ENCODE measurements at regions not wholly inside any gene's neighbourhood (a gene's known extent, or its start where the extent isn't known, plus 50 kb on each side); places are given as distances from the start of the nearest gene placed in this dataset.

DNA sequence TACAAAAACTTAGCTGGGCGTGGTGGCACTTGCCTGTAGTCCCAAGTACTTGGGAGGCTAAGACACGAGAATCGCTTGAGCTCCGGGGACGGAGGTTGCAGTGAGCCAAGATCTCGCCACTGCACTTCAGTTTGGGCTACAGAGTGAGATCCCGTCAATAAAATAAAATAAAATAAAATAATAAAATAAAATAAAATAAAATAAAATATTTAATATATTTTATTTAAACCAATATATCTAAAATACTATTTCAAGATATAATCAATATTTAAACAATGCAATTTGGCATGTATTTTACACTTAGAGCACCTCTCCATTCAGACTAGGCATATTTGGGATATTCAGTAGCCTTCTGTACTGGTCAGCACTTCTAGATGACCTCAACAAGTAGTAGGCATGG is 142.1 kb downstream of the FOXA2 start:
- FAIRE-seq: no peak
- no peak for DNase-seq (ENCODE audit: insufficient read length, low spot score)

DNA sequence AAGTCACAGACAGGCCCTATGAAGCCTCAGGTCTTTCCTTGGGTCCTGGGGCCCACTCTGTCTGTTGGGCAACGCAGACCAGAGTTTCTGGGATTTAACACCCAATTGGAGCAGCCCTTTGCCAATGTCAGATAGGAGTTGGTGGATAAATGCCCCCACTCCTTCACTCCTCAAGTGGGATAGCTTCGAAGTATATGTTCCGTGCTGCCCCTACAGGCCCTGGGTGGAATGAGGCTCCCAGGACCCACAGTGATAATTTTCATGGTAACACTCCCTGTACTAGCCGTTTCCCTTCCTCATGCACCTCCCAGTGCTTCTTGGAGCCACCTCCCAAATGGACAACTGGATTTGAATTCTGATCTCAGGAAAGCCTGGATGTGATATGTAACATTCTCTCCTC is 145.4 kb downstream of the FOXA2 start:
- FAIRE-seq (no peak), DNase-seq (ENCODE audit: insufficient read length, low spot score) (no peak)

DNA sequence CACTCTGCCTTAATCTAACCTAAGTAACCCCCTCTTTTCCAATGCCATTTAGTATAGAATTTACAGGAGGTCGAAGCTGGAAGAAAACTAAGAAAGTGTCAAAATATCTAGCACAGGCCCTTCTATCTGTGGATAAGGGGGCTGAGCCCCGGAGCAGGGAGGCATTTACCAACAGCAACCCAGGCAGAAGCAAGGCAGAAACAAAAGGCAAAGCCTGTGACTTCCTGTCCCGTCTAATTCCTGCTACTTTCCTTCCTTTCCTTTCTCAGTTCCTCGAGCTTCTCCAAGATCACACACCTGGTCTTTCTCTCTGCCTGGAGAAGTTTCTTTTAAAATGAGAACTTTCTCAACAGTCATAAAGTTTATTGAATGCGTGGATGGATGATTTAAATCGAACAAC is 146.0 kb downstream of the FOXA2 start:
- DNase-seq (ENCODE audit: insufficient read length, low spot score) (no peak), FAIRE-seq (no peak)

DNA sequence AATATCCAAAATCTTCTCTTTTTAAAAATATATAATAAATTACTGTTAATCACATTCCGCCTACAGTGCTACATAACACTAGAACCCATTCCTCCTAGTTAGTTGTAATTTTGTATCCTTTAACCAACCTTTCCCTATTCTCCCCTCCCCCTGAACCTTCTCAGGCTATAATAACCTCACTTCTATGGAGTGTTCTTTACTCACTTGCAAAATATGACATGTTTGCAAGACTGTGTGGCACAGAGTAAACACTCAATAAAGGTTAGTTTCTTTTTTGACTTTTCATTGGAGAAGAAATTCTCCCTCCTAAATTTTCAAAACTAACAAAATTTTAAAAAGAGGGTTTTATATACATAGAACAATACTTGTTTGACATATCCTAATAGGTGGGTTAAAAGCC is 147.0 kb downstream of the FOXA2 start:
- DNase-seq (ENCODE audit: insufficient read length, low spot score): no peak
- FAIRE-seq: no peak

DNA sequence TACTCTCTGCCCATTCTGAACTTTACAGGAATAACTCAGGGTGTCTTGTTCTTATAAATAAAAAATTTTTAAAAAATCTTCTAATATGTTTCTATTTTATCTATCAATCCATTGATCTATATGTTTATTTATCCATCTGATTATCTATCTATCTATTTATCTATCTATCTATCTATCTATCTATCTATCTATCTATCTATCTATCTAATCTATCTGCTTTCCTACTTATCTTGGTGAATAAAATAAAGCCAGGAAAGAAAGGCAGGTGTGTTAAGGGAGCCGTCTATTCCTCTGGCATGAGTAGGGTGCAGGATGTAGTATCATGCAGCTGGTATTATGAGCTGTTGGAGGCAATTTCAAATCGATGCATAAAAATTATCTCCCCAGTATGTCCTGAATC is 153.0 kb downstream of the FOXA2 start:
- DNase-seq (ENCODE audit: insufficient read length, low spot score) (no peak), FAIRE-seq (no peak)

DNA sequence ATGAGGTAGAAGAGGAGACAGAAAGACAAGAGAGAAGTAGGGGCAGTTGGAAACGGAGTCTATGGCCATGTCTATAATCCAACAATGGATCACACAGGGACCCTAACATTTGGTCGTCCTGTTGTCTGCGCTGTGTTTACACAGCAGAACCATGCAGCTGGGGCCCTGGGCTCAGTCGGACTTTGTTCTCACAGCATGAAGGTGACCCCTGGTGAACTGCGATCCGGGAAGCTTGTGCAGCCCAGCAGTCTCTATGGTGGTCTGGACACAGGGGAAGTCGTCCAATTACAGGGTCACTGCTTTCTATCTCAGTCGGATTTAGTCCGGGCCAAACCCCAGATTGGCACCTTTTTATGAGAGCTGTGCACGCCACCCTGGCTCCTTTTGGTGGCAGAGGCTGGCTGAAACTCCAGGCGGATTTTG is 153.6 kb downstream of the FOXA2 start:
- no peak for FAIRE-seq
- no peak for DNase-seq (ENCODE audit: insufficient read length, low spot score)

DNA sequence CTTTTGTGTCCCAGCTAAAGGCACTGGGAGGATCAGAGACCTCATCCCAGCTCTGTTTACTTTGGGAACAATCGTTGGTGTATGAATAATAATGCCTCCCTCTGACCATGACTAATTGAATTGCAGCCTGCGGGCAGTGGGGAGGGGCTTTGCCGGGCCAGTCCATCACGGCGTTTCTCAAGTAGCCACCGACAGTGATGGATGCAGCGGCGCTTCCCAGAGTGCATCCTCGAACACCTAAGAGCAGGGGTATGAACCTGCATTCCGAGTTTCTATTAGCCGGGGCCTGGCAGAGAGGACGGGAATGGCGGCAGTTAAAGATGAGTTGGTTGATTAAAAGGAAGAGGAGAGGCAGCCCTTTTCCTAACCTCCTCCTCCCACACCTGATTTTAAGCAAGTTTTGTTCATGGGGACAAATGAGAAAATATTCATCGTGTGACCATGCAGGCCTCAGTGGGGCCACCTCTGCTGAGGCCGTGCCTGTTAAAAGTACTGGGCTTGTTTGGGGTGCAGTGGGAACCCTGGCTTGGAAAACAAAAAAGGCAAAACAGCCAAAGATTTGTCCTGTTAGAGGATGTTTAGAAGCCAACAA is 154.1 kb downstream of the FOXA2 start:
- no peak for DNase-seq (ENCODE audit: insufficient read length, low spot score)
- FAIRE-seq: no peak

DNA sequence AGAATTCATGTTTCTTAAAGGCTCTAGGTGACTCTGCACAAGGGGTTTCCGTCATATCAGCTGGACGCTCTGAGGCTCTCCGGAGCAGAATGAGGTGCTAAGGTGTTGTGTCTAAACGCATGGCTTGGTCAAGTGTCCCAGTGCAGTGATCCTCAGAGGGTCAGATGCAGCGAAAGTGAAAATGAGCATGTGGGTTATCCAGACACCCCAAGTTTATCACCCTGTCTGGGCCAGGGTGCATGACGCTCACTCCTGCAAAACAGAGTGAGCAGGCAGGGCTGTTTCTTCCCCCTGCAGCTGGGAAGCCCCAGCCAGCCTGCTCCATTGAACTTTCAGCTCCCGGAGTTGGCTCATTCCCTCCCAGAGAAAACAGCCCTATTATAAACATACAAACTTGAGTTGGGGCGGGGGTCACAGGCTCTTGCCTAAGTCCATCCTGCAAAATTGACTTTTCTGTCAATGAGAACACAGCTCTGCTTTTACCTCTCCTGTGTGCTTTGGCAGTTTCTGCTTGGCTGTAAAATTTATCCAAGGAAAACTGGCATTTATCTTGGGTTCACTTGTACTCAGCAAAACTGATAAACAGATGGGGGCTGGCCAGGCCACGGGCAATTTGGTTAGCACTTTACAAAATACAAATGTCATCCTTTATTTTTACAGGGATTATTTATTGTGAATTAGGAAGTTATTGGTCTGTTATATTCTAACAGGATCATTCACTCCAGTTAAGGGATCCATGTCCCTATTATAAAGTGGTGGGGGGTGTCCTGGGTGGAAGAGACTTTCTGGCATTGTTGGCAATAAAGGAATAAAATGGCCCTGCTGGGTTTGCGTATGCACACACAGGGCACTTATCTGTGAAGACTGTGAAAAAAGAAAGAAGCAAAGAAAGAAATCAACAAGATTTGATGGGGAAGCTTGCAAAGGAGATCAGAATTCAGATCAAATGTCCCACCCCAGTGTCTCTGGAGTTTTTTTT is 154.9 kb downstream of the FOXA2 start:
- DNase-seq (ENCODE audit: insufficient read length, low spot score) (no peak), FAIRE-seq (no peak)

DNA sequence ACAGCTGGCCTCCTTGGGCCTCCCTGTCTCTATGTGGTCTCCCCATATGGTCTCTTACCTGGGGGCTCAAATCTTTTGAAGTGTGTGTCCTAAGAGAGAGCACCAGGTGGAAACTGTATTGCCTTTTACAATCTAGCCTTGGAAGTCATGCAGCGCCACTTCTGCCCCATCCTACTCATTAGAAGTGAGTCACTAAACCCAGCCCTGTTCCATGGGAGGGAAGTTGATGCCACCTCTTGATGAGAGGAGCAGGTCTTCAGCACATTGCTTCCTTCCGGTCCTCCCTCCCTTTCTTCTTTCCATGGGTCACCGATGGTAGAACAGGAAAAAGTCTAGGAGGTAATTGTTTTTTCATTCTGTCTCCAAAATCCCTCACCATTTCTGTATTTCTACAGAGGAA is 156.3 kb downstream of the FOXA2 start:
- FAIRE-seq (no peak), DNase-seq (ENCODE audit: insufficient read length, low spot score) (no peak)

DNA sequence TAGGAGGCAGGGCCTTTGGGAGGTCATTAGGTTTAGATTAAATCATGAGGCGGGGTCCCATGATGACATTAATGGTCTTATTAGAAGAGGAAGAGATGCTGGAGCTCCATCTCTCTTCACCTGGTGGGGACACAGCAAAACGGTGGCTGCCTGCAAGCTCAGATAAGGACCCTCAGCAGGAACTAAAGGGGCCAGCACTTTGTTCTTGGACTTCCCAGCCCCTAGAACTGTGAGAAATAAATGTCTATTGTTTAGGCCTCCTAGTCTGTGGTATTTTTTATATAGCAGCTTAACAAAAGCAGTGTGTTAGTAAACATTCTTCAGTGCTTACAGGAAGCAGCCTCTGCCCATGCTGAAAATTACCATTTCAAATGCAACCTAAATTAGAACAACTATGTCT is 157.6 kb downstream of the FOXA2 start:
- FAIRE-seq (no peak), DNase-seq (ENCODE audit: insufficient read length, low spot score) (no peak)

DNA sequence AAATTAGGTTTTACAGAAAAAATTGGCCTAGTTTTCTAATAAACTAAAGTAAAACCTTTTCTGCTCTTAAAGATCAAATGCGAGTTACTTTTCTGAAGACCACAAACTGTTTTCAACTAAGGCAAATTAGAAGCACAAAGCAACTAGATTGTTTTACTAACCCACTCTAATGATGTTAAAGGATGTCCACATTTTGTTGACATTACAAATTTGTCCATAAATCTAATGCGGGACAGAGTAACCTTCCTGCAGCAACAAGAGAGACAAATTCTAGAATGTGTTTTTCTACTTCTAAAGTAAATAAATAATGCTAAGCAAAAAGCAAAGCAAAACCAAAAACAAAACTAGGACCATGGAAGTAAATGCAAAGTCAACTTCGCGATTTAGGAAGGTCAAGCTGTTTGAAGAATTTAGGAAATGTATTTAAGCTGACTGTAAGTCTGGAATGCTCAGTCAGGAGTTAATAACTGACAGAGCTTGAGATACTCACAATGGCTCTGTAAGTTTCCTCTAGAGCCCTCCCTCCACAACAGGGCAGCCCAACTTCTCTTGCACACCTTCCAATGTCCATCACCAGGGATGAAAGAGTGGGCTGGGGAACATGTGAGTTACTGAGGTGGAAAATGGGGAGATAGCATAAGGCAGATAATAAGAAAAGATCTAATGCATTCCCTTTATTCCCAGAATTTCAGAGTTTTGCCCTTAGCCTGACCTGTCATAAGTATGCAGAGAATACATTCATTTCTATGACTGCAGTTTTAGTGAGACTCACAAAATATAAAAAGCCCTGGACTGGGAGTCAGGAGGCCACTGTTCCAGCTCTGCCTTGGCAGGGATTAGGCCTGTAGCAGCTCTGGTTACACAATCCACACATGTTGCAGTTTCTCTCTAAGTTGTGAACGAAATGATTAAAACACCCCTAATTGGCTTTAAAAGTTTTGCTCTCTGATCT is 158.8 kb downstream of the FOXA2 start:
- FAIRE-seq: no peak
- DNase-seq (ENCODE audit: insufficient read length, low spot score): no peak

DNA sequence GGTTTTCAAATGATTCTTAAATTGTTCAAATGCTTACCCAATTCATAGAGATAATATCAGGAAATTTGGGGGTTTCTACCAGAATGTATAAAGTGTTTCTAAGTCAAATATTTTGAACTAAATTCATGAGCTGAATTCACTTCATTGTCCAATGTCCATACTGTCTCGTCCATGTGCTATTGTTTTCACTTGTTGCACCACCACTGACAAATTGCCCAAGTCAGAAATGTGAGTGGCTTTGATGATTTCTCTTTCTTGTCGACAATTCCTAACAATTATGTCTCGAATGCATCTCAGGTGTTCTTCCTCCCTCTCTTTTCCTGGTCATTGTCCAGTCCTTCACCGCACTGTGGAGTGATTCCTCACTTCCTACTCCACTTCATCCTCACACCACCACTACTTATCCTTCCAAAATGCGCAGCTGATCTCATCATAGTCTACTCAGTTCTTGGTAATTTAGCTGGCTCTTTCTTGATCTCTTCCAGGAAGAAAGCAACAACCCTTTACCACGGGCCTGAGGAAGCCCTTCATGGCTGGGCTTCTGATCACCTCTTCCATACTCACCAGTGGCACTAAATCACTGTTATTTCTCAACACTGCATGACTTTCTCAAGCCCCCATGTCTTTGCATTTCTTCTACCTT is 161.1 kb downstream of the FOXA2 start:
- FAIRE-seq (no peak), DNase-seq (ENCODE audit: insufficient read length, low spot score) (no peak)

DNA sequence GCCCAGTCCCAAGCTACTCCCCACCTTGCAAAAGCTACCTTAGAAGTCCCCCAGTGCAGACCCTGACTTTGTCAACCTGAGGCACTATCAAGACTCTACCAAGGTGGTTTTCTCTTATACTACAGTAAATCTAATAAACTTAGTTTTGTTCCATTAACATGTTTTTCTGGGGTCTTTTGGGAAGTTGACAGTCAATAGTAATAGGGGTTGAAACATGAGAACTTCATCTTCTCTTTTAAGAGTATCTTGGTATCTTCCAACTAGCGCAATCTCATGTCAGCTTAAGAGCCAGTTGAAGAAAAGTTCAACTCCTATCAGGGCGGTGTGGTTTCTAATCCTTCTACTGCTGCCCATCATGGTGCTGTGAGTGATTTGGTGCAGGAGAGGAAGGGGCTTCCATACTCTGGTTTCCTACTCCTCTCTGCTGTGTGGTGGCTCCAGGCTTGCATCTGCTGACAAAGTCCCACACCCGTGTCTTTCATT is 164.2 kb downstream of the FOXA2 start:
- FAIRE-seq (no peak), DNase-seq (ENCODE audit: insufficient read length, low spot score) (no peak)

DNA sequence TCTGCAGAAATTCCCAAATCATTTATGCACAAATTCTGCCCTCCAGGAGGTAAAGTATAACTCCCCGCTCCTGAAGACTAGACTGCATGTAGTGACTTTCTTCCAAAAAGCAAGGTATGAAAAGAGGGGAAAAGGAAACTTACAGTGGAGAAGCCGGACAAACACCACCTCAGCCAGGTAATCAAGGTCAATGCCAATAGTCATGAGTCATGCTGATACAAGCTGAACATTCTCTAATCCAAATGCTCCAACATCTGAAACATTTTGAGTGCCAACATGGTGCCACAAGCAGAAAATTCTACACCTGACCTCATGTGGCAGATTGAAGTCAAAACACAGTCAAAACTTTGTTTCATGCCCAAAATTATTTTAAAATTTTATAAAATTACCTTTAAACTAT is 165.6 kb downstream of the FOXA2 start:
- FAIRE-seq (no peak), DNase-seq (ENCODE audit: insufficient read length, low spot score) (no peak)

DNA sequence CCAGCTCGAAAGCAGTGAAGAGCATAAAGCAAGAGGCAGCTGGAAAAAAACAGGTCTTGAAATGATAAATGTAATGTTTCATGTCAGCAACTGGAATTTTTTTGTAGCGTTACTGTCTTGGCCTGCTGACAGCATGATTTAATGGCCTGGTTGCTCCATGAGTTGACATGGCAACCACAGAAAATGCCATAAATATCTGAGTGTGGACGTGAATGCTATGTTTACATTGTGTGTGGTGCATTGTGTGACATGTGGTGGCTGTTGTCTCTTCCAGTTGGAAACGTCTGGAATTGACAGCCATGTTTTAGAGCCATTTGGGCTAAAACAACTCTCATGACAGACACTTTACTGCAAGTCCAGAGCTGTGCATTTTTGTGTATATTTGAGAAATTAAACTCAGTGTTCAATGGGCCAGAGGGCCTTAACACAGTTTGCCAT is 170.0 kb downstream of the FOXA2 start:
- no peak for FAIRE-seq
- DNase-seq (ENCODE audit: insufficient read length, low spot score): no peak

DNA sequence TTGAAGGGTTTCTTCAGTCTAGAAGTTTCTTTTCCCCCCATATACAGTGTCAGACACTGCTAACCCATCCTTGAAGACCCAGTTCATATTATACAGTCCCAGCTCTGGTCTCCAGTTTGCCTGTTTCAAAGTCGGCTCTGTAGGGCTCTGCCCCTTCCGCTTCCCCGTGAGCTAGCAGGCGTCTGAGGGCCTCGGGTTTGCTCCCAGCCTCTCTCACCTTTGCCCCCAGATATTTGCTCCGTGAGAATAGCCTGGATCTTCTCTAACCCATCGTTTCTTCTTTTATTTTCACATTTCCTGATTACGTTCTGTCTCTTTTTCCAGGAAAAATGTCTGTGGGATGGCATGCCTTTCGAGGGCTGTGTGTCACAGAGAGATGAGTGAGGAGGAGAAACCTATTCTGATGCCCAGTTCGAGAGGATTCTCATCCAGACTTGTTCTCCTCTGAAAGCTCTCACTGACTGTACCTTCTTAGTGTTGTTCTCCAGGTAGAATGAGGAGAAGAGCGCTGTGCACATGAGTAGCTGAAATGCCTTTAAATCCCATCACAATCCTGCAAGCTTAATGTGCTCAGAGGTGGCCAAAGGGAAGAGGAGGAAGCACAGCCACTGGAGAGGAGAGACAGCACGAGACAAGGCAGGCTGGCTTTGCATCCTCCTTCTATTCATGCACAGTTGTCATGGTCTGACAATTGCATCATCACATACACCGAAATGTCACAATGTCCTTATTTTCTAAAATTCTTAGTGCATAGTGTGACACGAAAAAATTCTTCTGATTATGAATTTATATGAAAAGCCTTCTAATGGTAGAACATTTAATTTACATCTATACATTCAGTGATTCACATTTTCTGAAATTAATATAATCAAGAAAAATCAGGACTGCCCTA is 171.1 kb downstream of the FOXA2 start:
- DNase-seq (ENCODE audit: insufficient read length, low spot score): no peak
- FAIRE-seq: no peak

DNA sequence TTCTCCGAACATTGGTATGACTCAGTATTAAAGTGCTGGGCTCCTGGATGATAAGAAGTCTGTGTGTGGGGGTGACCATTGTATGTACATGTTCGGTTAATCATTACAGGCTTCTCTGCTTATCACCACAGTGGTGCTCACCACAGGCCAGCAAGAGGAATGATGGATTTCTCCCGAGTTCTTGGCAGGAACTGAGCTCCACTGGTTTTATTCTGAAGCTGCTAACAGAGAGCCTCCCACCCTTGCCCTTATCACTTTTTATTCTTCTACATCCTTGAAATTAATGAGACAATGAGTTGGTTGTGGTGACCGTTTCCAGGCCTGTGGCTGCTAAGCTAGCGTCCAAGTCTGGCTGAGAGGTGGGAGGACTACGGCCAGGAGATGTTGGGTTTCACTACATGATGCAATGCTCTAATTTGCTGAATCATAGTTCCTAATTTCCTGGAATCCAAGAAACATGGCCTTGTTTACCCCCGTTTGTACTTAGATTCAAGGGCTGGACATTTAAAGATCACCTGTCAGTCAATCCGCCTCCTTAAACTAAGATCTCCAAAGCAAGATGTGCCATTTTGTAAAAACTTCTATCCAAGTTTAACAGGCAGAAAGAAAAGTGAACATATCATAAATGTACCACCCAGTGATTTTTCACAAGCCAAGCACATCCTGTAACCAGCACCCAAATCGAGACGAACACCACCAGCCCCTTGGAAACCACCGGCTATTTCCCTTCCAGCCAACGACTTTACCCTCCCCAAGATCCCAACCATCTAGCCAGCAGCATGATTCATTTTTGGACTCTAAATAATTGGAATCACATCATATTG is 172.5 kb downstream of the FOXA2 start:
- FAIRE-seq: no peak
- no peak for DNase-seq (ENCODE audit: insufficient read length, low spot score)

DNA sequence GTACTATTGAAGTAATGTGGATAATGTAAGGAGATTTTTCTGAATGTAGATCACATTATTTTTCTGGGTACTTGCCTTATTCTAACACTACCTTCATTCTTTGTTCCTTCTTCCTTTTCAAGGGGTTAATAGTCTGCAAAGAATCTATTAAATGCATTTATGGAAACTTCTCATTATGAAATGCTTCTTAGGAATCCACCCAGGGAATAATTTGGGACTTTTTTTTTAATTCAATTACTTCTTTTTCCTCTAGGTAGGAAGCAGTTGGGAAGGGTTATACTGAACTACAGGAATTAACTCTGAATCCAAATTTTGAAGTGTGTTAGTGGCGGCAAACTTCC is 173.1 kb downstream of the FOXA2 start:
- DNase-seq (ENCODE audit: insufficient read length, low spot score) (no peak), FAIRE-seq (no peak)

All from GM19239 (cell line).